ENCODE measurements at regions not wholly inside any gene's neighbourhood (a gene's known extent, or its start where the extent isn't known, plus 50 kb on each side); places are given as distances from the start of the nearest gene placed in this dataset.

GRCh38 chr3:55343486-55344357, 143.4 kb downstream of the WNT5A start:
- no peak for TF ChIP-seq CTCF (IDR thresholded peaks at IDR 0.05; ENCODE audit: unreplicated experiment)
- no peak for DNase-seq (ENCODE audit: low spot score)
- H3K27me3 Mint-ChIP-seq (ENCODE audit: unreplicated experiment): no peaks in the 10 kb centered on the region
- H3K27ac Mint-ChIP-seq (ENCODE audit: unreplicated experiment): no peak overlapping the region
- no peaks in the 10 kb centered on the region for H3K4me1 Mint-ChIP-seq (ENCODE audit: unreplicated experiment)
- H3K9me3 Mint-ChIP-seq (ENCODE audit: unreplicated experiment): no peaks in the 10 kb centered on the region
- H3K36me3 Mint-ChIP-seq (ENCODE audit: low read depth, unreplicated experiment): no peaks in the 10 kb centered on the region
- H3K4me3 Mint-ChIP-seq (ENCODE audit: unreplicated experiment): no peak overlapping the region

- no peak for DNase-seq (ENCODE audit: low spot score)
- Mint-ChIP-seq H3K27me3 (ENCODE audit: unreplicated experiment) (peaks cover 1% of the 10 kb centered on the region), H3K9me3 (ENCODE audit: unreplicated experiment) (no peaks in the 10 kb centered on the region)
Observed at GRCh38 chr3:55341502-55342031, 145.5 kb downstream of the WNT5A start.

DNA sequence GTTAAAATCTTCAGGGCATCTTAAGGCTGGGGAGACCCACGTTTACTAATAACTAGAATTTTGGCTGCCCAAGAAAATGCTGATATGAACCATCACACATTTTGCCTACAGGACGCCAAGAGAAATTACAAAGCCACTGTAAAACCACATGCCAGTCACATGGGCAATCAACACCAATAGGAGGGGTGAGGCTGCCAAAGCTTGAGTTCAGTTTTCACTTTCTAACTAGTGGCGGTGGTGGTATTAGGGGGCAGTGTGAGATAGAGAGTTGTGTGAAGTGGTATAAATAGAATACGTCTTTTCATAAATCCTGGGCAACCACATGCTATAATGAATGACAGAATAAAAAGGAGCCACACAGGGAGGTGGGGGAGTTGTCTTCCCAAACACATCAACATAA, 147.3 kb downstream of the WNT5A start:
- TF ChIP-seq CTCF (IDR thresholded peaks at IDR 0.05; ENCODE audit: unreplicated experiment): no peak
- no peak overlapping the region for H3K4me3 Mint-ChIP-seq (ENCODE audit: unreplicated experiment)
- DNase-seq (ENCODE audit: low spot score): no peak
- H3K27ac Mint-ChIP-seq (ENCODE audit: unreplicated experiment): no peak overlapping the region
- H3K27me3 Mint-ChIP-seq (ENCODE audit: unreplicated experiment): peaks cover 5% of the 10 kb centered on the region
- no peaks in the 10 kb centered on the region for H3K36me3 Mint-ChIP-seq (ENCODE audit: low read depth, unreplicated experiment)
- H3K9me3 Mint-ChIP-seq (ENCODE audit: unreplicated experiment): no peaks in the 10 kb centered on the region
- no peaks in the 10 kb centered on the region for H3K4me1 Mint-ChIP-seq (ENCODE audit: unreplicated experiment)

More at GRCh38 chr3:55341502-55342031, 145.5 kb downstream of the WNT5A start:
- H3K36me3 Mint-ChIP-seq (ENCODE audit: low read depth, unreplicated experiment): no peaks in the 10 kb centered on the region
- H3K4me3 Mint-ChIP-seq (ENCODE audit: unreplicated experiment): no peak overlapping the region
- no peaks in the 10 kb centered on the region for H3K4me1 Mint-ChIP-seq (ENCODE audit: unreplicated experiment)
- no peak for TF ChIP-seq CTCF (IDR thresholded peaks at IDR 0.05; ENCODE audit: unreplicated experiment)
- no peak overlapping the region for H3K27ac Mint-ChIP-seq (ENCODE audit: unreplicated experiment)

- Mint-ChIP-seq H3K27ac (ENCODE audit: unreplicated experiment) (no peak overlapping the region), H3K9me3 (ENCODE audit: unreplicated experiment) (no peaks in the 10 kb centered on the region), H3K36me3 (ENCODE audit: low read depth, unreplicated experiment) (no peaks in the 10 kb centered on the region), H3K4me1 (ENCODE audit: unreplicated experiment) (no peaks in the 10 kb centered on the region), H3K27me3 (ENCODE audit: unreplicated experiment) (peaks cover 5% of the 10 kb centered on the region), H3K4me3 (ENCODE audit: unreplicated experiment) (no peak overlapping the region)
- DNase-seq (ENCODE audit: low spot score): no peak
- no peak for TF ChIP-seq CTCF (IDR thresholded peaks at IDR 0.05; ENCODE audit: unreplicated experiment)
Observed at GRCh38 chr3:55339390-55339789, 147.7 kb downstream of the WNT5A start.

GRCh38 chr3:55337641-55338180, 149.4 kb downstream of the WNT5A start:
- H3K9me3 Mint-ChIP-seq (ENCODE audit: unreplicated experiment): no peaks in the 10 kb centered on the region
- no peaks in the 10 kb centered on the region for H3K36me3 Mint-ChIP-seq (ENCODE audit: low read depth, unreplicated experiment)
- H3K27me3 Mint-ChIP-seq (ENCODE audit: unreplicated experiment): peaks cover 5% of the 10 kb centered on the region
- H3K27ac Mint-ChIP-seq (ENCODE audit: unreplicated experiment): no peak overlapping the region
- no peak for TF ChIP-seq CTCF (IDR thresholded peaks at IDR 0.05; ENCODE audit: unreplicated experiment)
- H3K4me3 Mint-ChIP-seq (ENCODE audit: unreplicated experiment): no peak overlapping the region
- DNase-seq (ENCODE audit: low spot score): no peak
- H3K4me1 Mint-ChIP-seq (ENCODE audit: unreplicated experiment): no peaks in the 10 kb centered on the region
